RWPE1 (cell line): ENCODE measurements at regions not wholly inside any gene's neighbourhood (a gene's known extent, or its start where the extent isn't known, plus 50 kb on each side); places are given as distances from the start of the nearest gene placed in this dataset.

ENCODE experiments used
- CTCF ChIA-PET: fragments of 350-600 bp; sonication (Branson Sonifier 250); formaldehyde crosslinking; extraction: SDS; loops from one replicate; lab custom pipeline; 2021; lab: Yijun Ruan, JAX
- POLR2A ChIA-PET: fragments of 400-600 bp; formaldehyde crosslinking; extraction: SDS; loops from one replicate; lab custom pipeline; 2020; ENCODE audit warnings: antibody characterized with exemption; ENCODE audit not compliant: low non-redundant PET; lab: Yijun Ruan, JAX
- DNase-seq: peaks from one replicate; pipeline ENCODE4 v3.0.0; 2012; ENCODE audit warnings: low spot score
- H3K27ac ChIP-seq: fragments of 450-650 bp; 2 replicates; pipeline ENCODE4 v1.5.1; 2017
- CTCF ChIP-seq: fragments of 450-650 bp; conservative IDR thresholded peaks from 2 replicates; pipeline ENCODE4 v1.5.1; 2017; ENCODE audit warnings: low read depth, mild to moderate bottlenecking

GRCh38 chr6:147637620-147638195 lies 129.2 kb downstream of the SAMD5 start:
- no peak overlapping the region for H3K27ac ChIP-seq
- no peak for TF ChIP-seq CTCF
- POLR2A ChIA-PET: no interaction called here
- no peak for DNase-seq
- CTCF ChIA-PET: interaction anchor here (0.5 kb wide), 1 partner anchor 923 kb away, joined by 4 read pairs; no protein-coding TSS in a partner anchor

GRCh38 chr6:147639279-147639678 lies 130.8 kb downstream of the SAMD5 start:
- ChIA-PET CTCF (no interaction called here), POLR2A (no interaction called here)
- TF ChIP-seq CTCF: no peak
- DNase-seq: no peak
- no peak overlapping the region for H3K27ac ChIP-seq

- no peak overlapping the region for H3K27ac ChIP-seq
- no peak for TF ChIP-seq CTCF
- ChIA-PET CTCF (no interaction called here), POLR2A (no interaction called here)
- DNase-seq: no peak
Observed at GRCh38 chr6:147640606-147641005, 132.1 kb downstream of the SAMD5 start.

- H3K27ac ChIP-seq: no peak overlapping the region
- DNase-seq: no peak
- ChIA-PET POLR2A (no interaction called here), CTCF (interaction anchor here (0.7 kb wide), 1 partner anchor 1100 kb away, joined by 5 read pairs; no protein-coding TSS in a partner anchor)
- TF ChIP-seq CTCF: no peak
Observed at GRCh38 chr6:147641511-147641910, 133.0 kb downstream of the SAMD5 start.

GRCh38 chr6:147642458-147642857 lies 134.0 kb downstream of the SAMD5 start:
- no peak for TF ChIP-seq CTCF
- POLR2A ChIA-PET: no interaction called here
- DNase-seq: no peak
- H3K27ac ChIP-seq: no peak overlapping the region
- CTCF ChIA-PET: no interaction called here

GRCh38 chr6:147643341-147644200 lies 135.1 kb downstream of the SAMD5 start:
- no peak for DNase-seq
- CTCF ChIA-PET: no interaction called here
- POLR2A ChIA-PET: interaction anchor here (0.6 kb wide), 1 partner anchor 30 kb away, joined by 4 read pairs; no protein-coding TSS in a partner anchor
- H3K27ac ChIP-seq: no peak overlapping the region
- no peak for TF ChIP-seq CTCF
